ENCODE measurements at regions not wholly inside any gene's neighbourhood (a gene's known extent, or its start where the extent isn't known, plus 50 kb on each side); places are given as distances from the start of the nearest gene placed in this dataset.

GRCh38 chr9:706606-707459, 134.7 kb upstream of the DMRT1 start (continued):
- TF ChIP-seq TGIF2 (CRISPR knock-in tag; IDR thresholded peaks at IDR 0.05), result 0 out of 2 replicates have a peak, but pooled peaks have one; percentile 21
- TF ChIP-seq ZNF292 (CRISPR knock-in tag; IDR thresholded peaks at IDR 0.05; ENCODE audit: borderline replicate concordance, low read depth), result 0 out of 2 replicates have a peak, but pooled peaks have one; percentile 7
- TF ChIP-seq MED1 (CRISPR knock-in tag; IDR thresholded peaks at IDR 0.05), result peak; percentile 60; the same call in 1 of the 2 replicates
- no peak for TF ChIP-seq JUN (CRISPR knock-in tag; IDR thresholded peaks at IDR 0.05)
- TF ChIP-seq ZNF121 (CRISPR knock-in tag; IDR thresholded peaks at IDR 0.05), result 0 out of 2 replicates have a peak, but pooled peaks have one; percentile 30
- no peak for TF ChIP-seq NCOA5 (CRISPR knock-in tag; IDR thresholded peaks at IDR 0.05)
- no peak for TF ChIP-seq ZNF451 (CRISPR knock-in tag; IDR thresholded peaks at IDR 0.05)
- TF ChIP-seq ZFAT (CRISPR knock-in tag; conservative IDR thresholded peaks at IDR 0.05), result no peak
- no peak for TF ChIP-seq ZNF513 (CRISPR knock-in tag; conservative IDR thresholded peaks at IDR 0.05)
- TF ChIP-seq ZBTB10 (CRISPR knock-in tag; IDR thresholded peaks at IDR 0.05; ENCODE audit: borderline replicate concordance), result no peak
- no peak for TF ChIP-seq ZBTB37 (CRISPR knock-in tag; IDR thresholded peaks at IDR 0.05)
- no peak for TF ChIP-seq ZNF138 (CRISPR knock-in tag; IDR thresholded peaks at IDR 0.05; ENCODE audit: low read depth)
- TF ChIP-seq NFYB (CRISPR knock-in tag; IDR thresholded peaks at IDR 0.05), result no peak
- no peak for TF ChIP-seq SP1 (IDR thresholded peaks at IDR 0.05)
- no peak for TF ChIP-seq SP1 (CRISPR knock-in tag; IDR thresholded peaks at IDR 0.05)
- no peak for TF ChIP-seq KDM1A (CRISPR knock-in tag; IDR thresholded peaks at IDR 0.05)
- TF ChIP-seq KLF12 (CRISPR knock-in tag; IDR thresholded peaks at IDR 0.05; ENCODE audit: borderline replicate concordance), result 0 out of 2 replicates have a peak, but pooled peaks have one; percentile 63
- peak; percentile 64; the same call in 1 of the 2 replicates for TF ChIP-seq FOXP4 (CRISPR knock-in tag; IDR thresholded peaks at IDR 0.05)
- no peak for TF ChIP-seq SMARCC2 (IDR thresholded peaks at IDR 0.05)
- TF ChIP-seq LBX2 (CRISPR knock-in tag; IDR thresholded peaks at IDR 0.05; ENCODE audit: borderline replicate concordance), result no peak
- peak; percentile 27; the same call in 1 of the 2 replicates for TF ChIP-seq FOSL2 (CRISPR knock-in tag; IDR thresholded peaks at IDR 0.05)
- no peak for TF ChIP-seq HOXA5 (CRISPR knock-in tag; IDR thresholded peaks at IDR 0.05)
- TF ChIP-seq SNAPC2 (CRISPR knock-in tag; IDR thresholded peaks at IDR 0.05), result no peak
- no peak for TF ChIP-seq RFXANK (CRISPR knock-in tag; IDR thresholded peaks at IDR 0.05)

Measured in HepG2 (cell line).